ENCODE measurements at regions not wholly inside any gene's neighbourhood (a gene's known extent, or its start where the extent isn't known, plus 50 kb on each side); places are given as distances from the start of the nearest gene placed in this dataset.

- intact Hi-C loops (cut with DNase I): no loop called here
- H3K9me3 ChIP-seq (ENCODE audit: control insufficient read depth, low read length): no peaks in the 10 kb centered on the region
- H3K4me3 ChIP-seq (ENCODE audit: low read length): no peak overlapping the region
- ATAC-seq (no peak), DNase-seq (no peak)
- no peaks in the 10 kb centered on the region for H3K4me1 ChIP-seq (ENCODE audit: control insufficient read depth, insufficient read depth, low read length)
- 44% methylated on average over 2 of the region's 2 CpGs for WGBS
- no peak overlapping the region for H3K27ac ChIP-seq (ENCODE audit: low read length)
- no peaks in the 10 kb centered on the region for H3K27me3 ChIP-seq (ENCODE audit: control insufficient read depth, insufficient read depth)
These were observed 386.8 kb upstream of the CHD1 start for GRCh38 chr5:99315413-99316183.

DNA sequence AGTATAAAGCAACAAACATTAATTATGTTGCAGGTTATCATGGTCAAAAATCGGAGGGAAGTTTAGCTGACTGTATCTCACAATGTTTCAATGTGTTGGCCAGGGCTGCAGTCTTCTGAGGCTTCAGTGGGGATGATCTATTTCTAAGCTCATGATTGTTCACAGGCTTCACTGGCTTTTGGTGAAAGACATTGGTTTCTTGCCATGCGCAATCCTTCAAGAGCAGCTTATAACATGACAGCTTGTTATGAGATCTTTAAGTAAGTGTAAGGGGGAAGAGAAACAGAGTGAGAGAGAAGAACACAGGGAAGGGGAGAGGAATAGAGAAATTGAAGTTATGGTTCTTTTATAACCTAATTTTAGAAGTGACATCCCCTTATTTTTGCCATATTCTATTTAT is 385.9 kb upstream of the CHD1 start:
- intact Hi-C loops (cut with DNase I): no loop called here
- Histone ChIP-seq H3K27me3 (ENCODE audit: control insufficient read depth, insufficient read depth) (no peaks in the 10 kb centered on the region), H3K9me3 (ENCODE audit: control insufficient read depth, low read length) (no peaks in the 10 kb centered on the region), H3K4me3 (ENCODE audit: low read length) (no peak overlapping the region), H3K4me1 (ENCODE audit: control insufficient read depth, insufficient read depth, low read length) (no peaks in the 10 kb centered on the region), H3K27ac (ENCODE audit: low read length) (no peak overlapping the region)
- no peak for ATAC-seq
- 71% methylated on average over 2 of the region's 2 CpGs for WGBS
- no peak for DNase-seq

DNA sequence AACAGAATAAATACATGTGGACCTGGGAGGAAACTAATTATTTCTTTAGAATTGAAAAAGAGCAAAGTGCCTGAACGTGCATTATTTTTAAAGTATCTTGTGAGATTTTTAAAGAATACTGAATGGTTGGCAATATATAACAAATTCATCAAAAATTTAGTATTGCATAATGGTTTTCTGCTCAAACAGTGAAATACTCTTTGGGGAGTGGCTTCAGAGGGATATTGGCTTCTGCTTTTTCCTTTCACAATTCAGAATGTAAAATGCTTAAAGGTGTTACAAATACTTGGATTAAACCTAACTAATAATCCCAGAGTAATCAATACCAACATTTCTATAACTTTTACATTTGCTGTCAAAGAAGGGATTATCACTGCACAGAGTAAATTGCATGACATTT is 379.3 kb upstream of the CHD1 start:
- no peak overlapping the region for H3K27ac ChIP-seq (ENCODE audit: low read length)
- intact Hi-C loops (cut with DNase I): no loop called here

GRCh38 chr5:99305045-99305580 is 376.3 kb upstream of the CHD1 start:
- no peaks in the 10 kb centered on the region for H3K9me3 ChIP-seq (ENCODE audit: control insufficient read depth, low read length)
- H3K27me3 ChIP-seq (ENCODE audit: control insufficient read depth, insufficient read depth): no peaks in the 10 kb centered on the region
- 61% methylated on average over 4 of the region's 4 CpGs for WGBS
- H3K27ac ChIP-seq (ENCODE audit: low read length): no peak overlapping the region
- no peaks in the 10 kb centered on the region for H3K4me1 ChIP-seq (ENCODE audit: control insufficient read depth, insufficient read depth, low read length)
- H3K4me3 ChIP-seq (ENCODE audit: low read length): no peak overlapping the region
- no peak for ATAC-seq
- no peak for DNase-seq
- intact Hi-C loops (cut with DNase I): no loop called here

More for the DNA sequence above, 379.3 kb upstream of the CHD1 start:
- Histone ChIP-seq H3K27me3 (ENCODE audit: control insufficient read depth, insufficient read depth) (no peaks in the 10 kb centered on the region), H3K9me3 (ENCODE audit: control insufficient read depth, low read length) (no peaks in the 10 kb centered on the region), H3K4me1 (ENCODE audit: control insufficient read depth, insufficient read depth, low read length) (no peaks in the 10 kb centered on the region), H3K4me3 (ENCODE audit: low read length) (no peak overlapping the region)
- DNase-seq (no peak), ATAC-seq (no peak)
- 34% methylated on average over 1 of the region's 1 CpG for whole genome bisulfite sequencing

- H3K9me3 ChIP-seq (ENCODE audit: control insufficient read depth, low read length): no peaks in the 10 kb centered on the region
- intact Hi-C loops (cut with DNase I): no loop called here
- 65% methylated on average over 1 of the region's 1 CpG for WGBS
- no peak overlapping the region for H3K27ac ChIP-seq (ENCODE audit: low read length)
- H3K4me1 ChIP-seq (ENCODE audit: control insufficient read depth, insufficient read depth, low read length): no peaks in the 10 kb centered on the region
- no peak overlapping the region for H3K4me3 ChIP-seq (ENCODE audit: low read length)
- ATAC-seq: no peak
- DNase-seq: no peak
- no peaks in the 10 kb centered on the region for H3K27me3 ChIP-seq (ENCODE audit: control insufficient read depth, insufficient read depth)
These were observed 356.8 kb upstream of the CHD1 start for GRCh38 chr5:99285606-99286005.

DNA sequence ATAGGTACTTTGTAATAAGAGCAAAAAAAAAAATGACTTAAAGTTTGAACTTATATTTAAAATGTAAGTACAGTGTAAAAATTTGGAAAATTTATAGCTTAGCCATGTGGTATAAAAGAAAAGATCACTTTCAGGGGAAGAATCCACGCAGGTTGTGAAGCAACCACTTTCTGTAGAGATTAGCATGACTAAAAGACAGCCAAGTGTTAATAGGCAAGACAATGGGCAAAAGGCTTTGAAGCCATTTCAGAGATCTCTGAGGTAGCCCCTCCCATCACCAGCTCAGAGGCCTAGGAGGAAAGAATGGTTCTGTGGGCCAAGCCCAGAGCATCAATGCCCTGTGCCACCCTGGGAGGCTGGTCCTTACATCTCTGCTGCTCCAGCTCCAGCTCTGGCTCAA is 346.3 kb upstream of the CHD1 start:
- 80% methylated on average over 1 of the region's 1 CpG for WGBS
- intact Hi-C loops (cut with DNase I): no loop called here
- DNase-seq: no peak
- Histone ChIP-seq H3K27me3 (ENCODE audit: control insufficient read depth, insufficient read depth) (no peaks in the 10 kb centered on the region), H3K9me3 (ENCODE audit: control insufficient read depth, low read length) (peaks cover 1% of the 10 kb centered on the region), H3K4me3 (ENCODE audit: low read length) (no peak overlapping the region), H3K4me1 (ENCODE audit: control insufficient read depth, insufficient read depth, low read length) (no peaks in the 10 kb centered on the region), H3K27ac (ENCODE audit: low read length) (no peak overlapping the region)
- no peak for ATAC-seq

DNA sequence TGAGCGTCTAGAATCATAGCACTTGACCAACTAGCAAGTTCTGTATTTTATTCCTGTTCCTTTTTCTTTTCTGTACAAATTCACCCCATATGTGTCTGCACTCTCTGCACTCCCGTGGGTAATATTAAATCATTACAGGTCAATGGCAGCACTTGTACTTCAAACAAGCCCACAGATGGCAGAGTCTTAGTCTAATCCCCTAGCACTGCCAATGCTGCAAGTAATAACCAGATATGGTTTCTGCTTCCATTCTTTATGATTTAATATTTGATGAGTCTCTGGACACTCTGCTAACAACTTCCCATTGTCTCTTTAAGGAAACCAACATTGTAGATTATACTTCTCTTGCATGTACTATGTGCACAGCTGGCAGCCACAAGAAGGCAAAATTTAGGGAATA is 343.8 kb upstream of the CHD1 start:
- DNase-seq (no peak), ATAC-seq (no peak)
- 79% methylated on average over 2 of the region's 2 CpGs for WGBS
- Histone ChIP-seq H3K4me1 (ENCODE audit: control insufficient read depth, insufficient read depth, low read length) (no peaks in the 10 kb centered on the region), H3K27ac (ENCODE audit: low read length) (no peak overlapping the region), H3K4me3 (ENCODE audit: low read length) (no peak overlapping the region), H3K27me3 (ENCODE audit: control insufficient read depth, insufficient read depth) (no peaks in the 10 kb centered on the region), H3K9me3 (ENCODE audit: control insufficient read depth, low read length) (peaks cover 1% of the 10 kb centered on the region)
- intact Hi-C loops (cut with DNase I): no loop called here

DNA sequence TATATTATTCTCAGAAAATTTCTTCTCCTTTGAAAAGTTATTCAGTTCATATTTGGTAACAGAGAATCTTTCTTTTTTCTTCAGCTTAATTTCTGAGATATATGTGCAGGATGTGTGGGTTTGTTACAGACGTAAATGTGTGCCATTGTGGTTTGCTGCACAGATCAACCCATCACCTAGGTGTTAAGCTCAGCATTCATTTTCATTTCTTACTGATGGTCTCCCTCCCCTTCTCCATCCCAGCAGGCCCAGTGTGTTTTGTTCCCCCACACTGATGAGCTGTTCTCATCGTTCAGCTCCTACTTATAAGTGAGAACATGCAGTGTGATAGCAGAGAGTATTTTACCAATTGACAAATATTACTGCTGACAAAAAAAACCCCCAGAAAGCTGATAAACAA is 330.0 kb upstream of the CHD1 start:
- Histone ChIP-seq H3K4me3 (ENCODE audit: low read length) (no peak overlapping the region), H3K27ac (ENCODE audit: low read length) (no peak overlapping the region), H3K9me3 (ENCODE audit: control insufficient read depth, low read length) (no peaks in the 10 kb centered on the region), H3K4me1 (ENCODE audit: control insufficient read depth, insufficient read depth, low read length) (no peaks in the 10 kb centered on the region), H3K27me3 (ENCODE audit: control insufficient read depth, insufficient read depth) (no peaks in the 10 kb centered on the region)
- intact Hi-C loops (cut with DNase I): no loop called here
- DNase-seq: no peak
- ATAC-seq: no peak
- 56% methylated on average over 2 of the region's 2 CpGs for WGBS

- no peaks in the 10 kb centered on the region for H3K9me3 ChIP-seq (ENCODE audit: control insufficient read depth, low read length)
- WGBS: 30% methylated on average over 2 of the region's 2 CpGs
These were observed 319.3 kb upstream of the CHD1 start for GRCh38 chr5:99248066-99248465.

GRCh38 chr5:99247346-99247745 is 318.5 kb upstream of the CHD1 start:
- Histone ChIP-seq H3K9me3 (ENCODE audit: control insufficient read depth, low read length) (no peaks in the 10 kb centered on the region), H3K27me3 (ENCODE audit: control insufficient read depth, insufficient read depth) (no peaks in the 10 kb centered on the region), H3K4me1 (ENCODE audit: control insufficient read depth, insufficient read depth, low read length) (no peaks in the 10 kb centered on the region), H3K4me3 (ENCODE audit: low read length) (no peak overlapping the region), H3K27ac (ENCODE audit: low read length) (no peak overlapping the region)
- WGBS: 63% methylated on average over 4 of the region's 4 CpGs
- intact Hi-C loops (cut with DNase I): no loop called here
- DNase-seq (no peak), ATAC-seq (no peak)

More at GRCh38 chr5:99248066-99248465, 319.3 kb upstream of the CHD1 start:
- no peak for DNase-seq
- Histone ChIP-seq H3K27ac (ENCODE audit: low read length) (no peak overlapping the region), H3K27me3 (ENCODE audit: control insufficient read depth, insufficient read depth) (no peaks in the 10 kb centered on the region), H3K4me1 (ENCODE audit: control insufficient read depth, insufficient read depth, low read length) (no peaks in the 10 kb centered on the region), H3K4me3 (ENCODE audit: low read length) (no peak overlapping the region)
- no peak for ATAC-seq
- intact Hi-C loops (cut with DNase I): no loop called here

GRCh38 chr5:99243111-99243510 is 314.3 kb upstream of the CHD1 start:
- no peak for DNase-seq
- 7% methylated on average over 1 of the region's 1 CpG for WGBS
- Histone ChIP-seq H3K27ac (ENCODE audit: low read length) (no peak overlapping the region), H3K9me3 (ENCODE audit: control insufficient read depth, low read length) (no peaks in the 10 kb centered on the region), H3K4me3 (ENCODE audit: low read length) (no peak overlapping the region), H3K27me3 (ENCODE audit: control insufficient read depth, insufficient read depth) (no peaks in the 10 kb centered on the region), H3K4me1 (ENCODE audit: control insufficient read depth, insufficient read depth, low read length) (no peaks in the 10 kb centered on the region)
- intact Hi-C loops (cut with DNase I): no loop called here
- no peak for ATAC-seq

Data from right cardiac atrium (tissue), 5 donors.